GM12875 (cell line): ENCODE measurements at regions not wholly inside any gene's neighbourhood (a gene's known extent, or its start where the extent isn't known, plus 50 kb on each side); places are given as distances from the start of the nearest gene placed in this dataset.
A peak's percentile ranks its signal among the peaks of the same experiment; 100 is the strongest.

Source experiments
- H3K4me3 ChIP-seq: one replicate; pipeline ENCODE4 v1.5.1; 2011; ENCODE audit warnings: low read depth, low read length, control low read depth
- CTCF ChIP-seq: IDR thresholded peaks from 2 replicates; pipeline ENCODE4 v1.5.1; 2011; ENCODE audit warnings: low read depth, mild to moderate bottlenecking, control low read depth, inconsistent platforms, low read length, moderate library complexity, borderline replicate concordance; ENCODE audit not compliant: insufficient read depth

- no peak for TF ChIP-seq CTCF
- no peak overlapping the region for H3K4me3 ChIP-seq
These were observed 74.7 kb upstream of the WNT7B start for GRCh38 chr22:46051646-46052045.

GRCh38 chr22:46052331-46052771, 75.4 kb upstream of the WNT7B start:
- H3K4me3 ChIP-seq: no peak overlapping the region
- TF ChIP-seq CTCF: no peak

GRCh38 chr22:46052801-46053562, 76.0 kb upstream of the WNT7B start:
- H3K4me3 ChIP-seq: peak overlapping the region; percentile 65
- TF ChIP-seq CTCF: no peak

GRCh38 chr22:46053563-46054090, 76.7 kb upstream of the WNT7B start:
- peak overlapping the region; percentile 65 for H3K4me3 ChIP-seq
- TF ChIP-seq CTCF: no peak

- H3K4me3 ChIP-seq: peak overlapping the region; percentile 65
- TF ChIP-seq CTCF: no peak
These were observed 77.4 kb upstream of the WNT7B start for GRCh38 chr22:46054091-46055073.

- no peak overlapping the region for H3K4me3 ChIP-seq
- TF ChIP-seq CTCF: no peak
These were observed 78.4 kb upstream of the WNT7B start for GRCh38 chr22:46055181-46055875.
